ENCODE measurements at regions not wholly inside any gene's neighbourhood (a gene's known extent, or its start where the extent isn't known, plus 50 kb on each side); places are given as distances from the start of the nearest gene placed in this dataset.
"Not testable (repeated sequence)": the region's sequence is repeated elsewhere in the genome, so short reads cannot be mapped to it uniquely, and the experiment has no call there.

- TF ChIP-seq, protein P1, sequence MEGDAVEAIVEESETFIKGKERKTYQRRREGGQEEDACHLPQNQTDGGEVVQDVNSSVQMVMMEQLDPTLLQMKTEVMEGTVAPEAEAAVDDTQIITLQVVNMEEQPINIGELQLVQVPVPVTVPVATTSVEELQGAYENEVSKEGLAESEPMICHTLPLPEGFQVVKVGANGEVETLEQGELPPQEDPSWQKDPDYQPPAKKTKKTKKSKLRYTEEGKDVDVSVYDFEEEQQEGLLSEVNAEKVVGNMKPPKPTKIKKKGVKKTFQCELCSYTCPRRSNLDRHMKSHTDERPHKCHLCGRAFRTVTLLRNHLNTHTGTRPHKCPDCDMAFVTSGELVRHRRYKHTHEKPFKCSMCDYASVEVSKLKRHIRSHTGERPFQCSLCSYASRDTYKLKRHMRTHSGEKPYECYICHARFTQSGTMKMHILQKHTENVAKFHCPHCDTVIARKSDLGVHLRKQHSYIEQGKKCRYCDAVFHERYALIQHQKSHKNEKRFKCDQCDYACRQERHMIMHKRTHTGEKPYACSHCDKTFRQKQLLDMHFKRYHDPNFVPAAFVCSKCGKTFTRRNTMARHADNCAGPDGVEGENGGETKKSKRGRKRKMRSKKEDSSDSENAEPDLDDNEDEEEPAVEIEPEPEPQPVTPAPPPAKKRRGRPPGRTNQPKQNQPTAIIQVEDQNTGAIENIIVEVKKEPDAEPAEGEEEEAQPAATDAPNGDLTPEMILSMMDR (conservative IDR thresholded peaks at IDR 0.05; ENCODE audit: low read depth, low read length), result not testable (repeated sequence)
- not testable (repeated sequence) for TF ChIP-seq POLR2A (IDR thresholded peaks at IDR 0.05; ENCODE audit: low read depth, low read length); RFX5 (IDR thresholded peaks at IDR 0.05; ENCODE audit: low read depth, low read length); MAZ (IDR thresholded peaks at IDR 0.05; ENCODE audit: borderline replicate concordance, low read depth, low read length); MAFK (IDR thresholded peaks at IDR 0.05; ENCODE audit: low read depth, low read length); NFE2L2 (IDR thresholded peaks at IDR 0.05; ENCODE audit: low read depth, low read length); RAD21 (IDR thresholded peaks at IDR 0.05; ENCODE audit: low read length); CHD1 (IDR thresholded peaks at IDR 0.05; ENCODE audit: low read depth, low read length); MXI1 (IDR thresholded peaks at IDR 0.05; ENCODE audit: borderline replicate concordance, low read depth, low read length); SMC3 (IDR thresholded peaks at IDR 0.05; ENCODE audit: low read depth, low read length); BHLHE40 (IDR thresholded peaks at IDR 0.05; ENCODE audit: low read depth, low read length); RCOR1 (IDR thresholded peaks at IDR 0.05; ENCODE audit: insufficient replicate concordance, low read length)
- TF ChIP-seq, protein P2, sequence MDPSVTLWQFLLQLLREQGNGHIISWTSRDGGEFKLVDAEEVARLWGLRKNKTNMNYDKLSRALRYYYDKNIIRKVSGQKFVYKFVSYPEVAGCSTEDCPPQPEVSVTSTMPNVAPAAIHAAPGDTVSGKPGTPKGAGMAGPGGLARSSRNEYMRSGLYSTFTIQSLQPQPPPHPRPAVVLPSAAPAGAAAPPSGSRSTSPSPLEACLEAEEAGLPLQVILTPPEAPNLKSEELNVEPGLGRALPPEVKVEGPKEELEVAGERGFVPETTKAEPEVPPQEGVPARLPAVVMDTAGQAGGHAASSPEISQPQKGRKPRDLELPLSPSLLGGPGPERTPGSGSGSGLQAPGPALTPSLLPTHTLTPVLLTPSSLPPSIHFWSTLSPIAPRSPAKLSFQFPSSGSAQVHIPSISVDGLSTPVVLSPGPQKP (IDR thresholded peaks at IDR 0.05; ENCODE audit: borderline replicate concordance, low read depth, low read length), result not testable (repeated sequence)
These were observed 113.4 kb upstream of the HEY2 start for GRCh38 chr6:125636011-125636410.
